ENCODE measurements at regions not wholly inside any gene's neighbourhood (a gene's known extent, or its start where the extent isn't known, plus 50 kb on each side); places are given as distances from the start of the nearest gene placed in this dataset.

- ChIA-PET POLR2A (no interaction called here), CTCF (interaction anchor here (1.0 kb wide), 1 partner anchor 7 kb away, joined by 3 read pairs; no protein-coding TSS in a partner anchor)
- no peak for DNase-seq (ENCODE audit: extremely low spot score)
- TF ChIP-seq, protein P1, sequence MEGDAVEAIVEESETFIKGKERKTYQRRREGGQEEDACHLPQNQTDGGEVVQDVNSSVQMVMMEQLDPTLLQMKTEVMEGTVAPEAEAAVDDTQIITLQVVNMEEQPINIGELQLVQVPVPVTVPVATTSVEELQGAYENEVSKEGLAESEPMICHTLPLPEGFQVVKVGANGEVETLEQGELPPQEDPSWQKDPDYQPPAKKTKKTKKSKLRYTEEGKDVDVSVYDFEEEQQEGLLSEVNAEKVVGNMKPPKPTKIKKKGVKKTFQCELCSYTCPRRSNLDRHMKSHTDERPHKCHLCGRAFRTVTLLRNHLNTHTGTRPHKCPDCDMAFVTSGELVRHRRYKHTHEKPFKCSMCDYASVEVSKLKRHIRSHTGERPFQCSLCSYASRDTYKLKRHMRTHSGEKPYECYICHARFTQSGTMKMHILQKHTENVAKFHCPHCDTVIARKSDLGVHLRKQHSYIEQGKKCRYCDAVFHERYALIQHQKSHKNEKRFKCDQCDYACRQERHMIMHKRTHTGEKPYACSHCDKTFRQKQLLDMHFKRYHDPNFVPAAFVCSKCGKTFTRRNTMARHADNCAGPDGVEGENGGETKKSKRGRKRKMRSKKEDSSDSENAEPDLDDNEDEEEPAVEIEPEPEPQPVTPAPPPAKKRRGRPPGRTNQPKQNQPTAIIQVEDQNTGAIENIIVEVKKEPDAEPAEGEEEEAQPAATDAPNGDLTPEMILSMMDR (IDR thresholded peaks at IDR 0.05; ENCODE audit: control extremely low read depth, extremely low read depth, low read depth, missing control alignments) = no peak
These were observed 56.8 kb upstream of the COL6A5 start for GRCh38 chr3:130288670-130289069.

- CTCF ChIA-PET = no interaction called here
- POLR2A ChIA-PET = no interaction called here
- TF ChIP-seq, protein P1 (IDR thresholded peaks at IDR 0.05; ENCODE audit: control extremely low read depth, extremely low read depth, low read depth, missing control alignments) = no peak
- no peak for DNase-seq (ENCODE audit: extremely low spot score)
These were observed 54.3 kb upstream of the COL6A5 start for GRCh38 chr3:130291148-130291547.

GRCh38 chr3:130293247-130293646 lies 52.2 kb upstream of the COL6A5 start:
- DNase-seq (ENCODE audit: extremely low spot score) = no peak
- TF ChIP-seq, protein P1 (IDR thresholded peaks at IDR 0.05; ENCODE audit: control extremely low read depth, extremely low read depth, low read depth, missing control alignments) = no peak
- CTCF ChIA-PET = no interaction called here
- POLR2A ChIA-PET = no interaction called here
